Stimulated activated CD4-positive, alpha-beta T cell treated with anti-CD3 and anti-CD28 coated beads, TNF-alpha, amount 100 ng/mL, for 4 hours (primary cell): ENCODE measurements at regions not wholly inside any gene's neighbourhood (a gene's known extent, or its start where the extent isn't known, plus 50 kb on each side); places are given as distances from the start of the nearest gene placed in this dataset.

Experiments used
- DNase-seq, 3 experiments: peaks; one replicate each; pipeline ENCODE4 v3.0.0-alpha.2; 2020; ENCODE audit warnings: low read depth in 3 of 3

DNA sequence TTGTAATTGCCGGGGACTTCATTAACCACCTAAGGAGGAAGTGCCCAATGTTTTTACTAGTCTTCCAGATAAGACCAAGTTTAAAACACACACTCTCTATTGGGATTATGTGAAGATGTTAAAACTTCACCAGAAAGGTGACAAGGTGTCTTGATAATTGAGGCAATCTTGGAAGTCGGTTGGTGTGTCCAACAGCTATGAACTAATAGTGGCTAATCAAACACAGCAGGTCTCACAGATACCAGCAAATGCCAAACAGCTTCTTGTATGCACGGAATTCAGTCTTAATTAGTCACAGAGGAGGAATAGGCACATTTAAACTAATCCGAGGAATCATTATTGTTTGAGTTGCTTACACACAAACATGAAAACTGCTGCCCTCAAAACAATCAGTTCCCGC lies 214.5 kb downstream of the SEC61B start:
- DNase-seq = no peak

DNA sequence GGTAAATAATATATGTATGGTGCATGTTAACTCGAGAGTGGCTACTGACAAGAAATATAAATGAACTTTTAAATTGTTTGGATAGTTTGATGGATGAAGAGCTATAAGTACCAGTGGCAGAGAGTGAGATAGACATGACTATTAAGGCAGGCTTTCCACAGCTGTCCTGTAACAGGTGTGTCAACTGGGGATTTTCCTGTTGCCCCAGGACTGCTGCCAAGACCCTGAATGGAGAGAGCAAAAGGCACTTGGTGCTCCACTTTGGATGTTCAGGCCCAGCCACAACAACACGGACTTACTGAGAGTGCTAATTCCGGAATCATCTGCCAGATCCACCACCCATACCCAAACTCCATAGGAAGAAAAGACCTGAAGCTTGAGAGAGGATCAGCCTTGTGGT lies 215.1 kb downstream of the SEC61B start:
- no peak for DNase-seq

DNA sequence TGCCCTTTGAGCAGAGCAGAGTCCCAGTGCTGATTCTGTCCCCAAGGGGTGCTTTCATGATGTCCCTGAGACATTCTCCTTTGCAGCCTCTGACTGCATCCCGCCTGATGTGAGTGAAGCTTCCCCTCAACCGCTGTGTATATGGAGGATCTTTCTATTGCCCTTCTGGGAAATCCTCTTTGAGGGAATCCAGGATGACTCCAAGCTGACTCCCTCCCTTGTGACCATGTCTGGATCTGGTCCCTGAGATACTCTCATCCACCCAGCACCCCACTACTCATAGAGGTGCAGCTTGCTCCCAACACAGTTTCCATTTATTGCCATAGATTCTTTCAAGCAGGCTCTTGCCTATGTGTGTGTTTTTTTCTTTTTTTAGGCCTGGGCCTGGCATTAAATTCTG lies 216.5 kb downstream of the SEC61B start:
- DNase-seq = no peak

DNA sequence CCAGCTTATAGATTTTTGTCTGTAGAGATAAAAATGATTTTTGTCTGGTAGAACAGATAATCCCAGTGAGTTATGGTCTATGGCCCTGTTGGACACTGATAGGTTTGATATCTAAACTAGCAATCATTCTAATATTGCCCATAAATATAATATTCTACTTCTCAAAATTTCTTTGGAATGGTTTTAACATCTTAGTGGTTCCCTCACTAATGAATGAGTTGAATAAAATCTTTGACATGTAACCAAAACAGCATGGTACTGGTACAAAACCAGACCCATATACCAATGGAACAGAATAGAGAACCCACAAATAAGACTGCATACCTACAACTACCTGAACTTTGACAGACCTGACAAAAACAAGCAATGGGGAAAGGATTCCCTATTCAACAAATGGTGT lies 219.7 kb downstream of the SEC61B start:
- no peak for DNase-seq

DNA sequence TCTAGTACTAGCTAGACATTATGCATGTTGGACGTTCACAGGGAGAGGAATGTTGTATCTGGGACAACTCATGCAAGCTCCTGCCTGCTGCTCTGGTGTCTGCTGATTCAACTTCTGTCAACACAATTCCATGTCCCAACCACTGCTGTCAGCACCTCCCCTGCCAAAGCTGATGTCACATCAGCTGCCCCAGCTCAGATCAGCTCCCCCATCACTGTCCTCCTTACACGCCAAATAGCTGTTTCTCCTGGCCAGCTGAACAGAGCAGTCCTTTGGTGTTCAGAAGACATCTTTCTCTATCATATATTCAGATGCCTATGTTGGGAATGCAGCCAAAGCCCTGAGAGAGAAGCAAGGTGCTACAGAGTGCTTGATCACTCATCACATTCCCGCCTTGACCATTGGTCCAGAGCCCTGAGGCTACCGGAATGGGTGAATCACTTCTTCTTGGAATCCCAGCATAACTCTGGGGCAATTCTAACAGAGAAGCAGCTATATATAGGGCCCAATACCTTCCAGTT lies 223.3 kb downstream of the SEC61B start:
- no peak for DNase-seq

DNA sequence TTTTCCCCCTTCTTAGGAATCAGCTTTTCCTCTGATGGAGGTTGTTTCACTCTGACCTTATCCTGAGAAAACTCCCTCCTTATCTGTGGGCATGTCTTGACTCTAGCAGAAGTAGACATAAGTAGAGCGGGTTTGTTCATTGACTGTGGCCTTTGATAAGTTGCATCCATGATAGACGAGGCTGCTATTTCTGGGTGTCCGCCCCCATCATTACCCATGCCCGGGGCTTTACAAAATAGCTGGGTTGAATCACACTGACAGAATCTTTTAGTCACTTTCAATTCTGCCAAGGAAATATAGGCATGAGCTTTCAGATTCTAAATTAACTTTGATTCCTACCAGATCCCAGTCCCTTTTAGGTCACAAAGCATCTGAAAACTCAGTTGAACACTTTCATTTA lies 223.8 kb downstream of the SEC61B start:
- DNase-seq = no peak

DNA sequence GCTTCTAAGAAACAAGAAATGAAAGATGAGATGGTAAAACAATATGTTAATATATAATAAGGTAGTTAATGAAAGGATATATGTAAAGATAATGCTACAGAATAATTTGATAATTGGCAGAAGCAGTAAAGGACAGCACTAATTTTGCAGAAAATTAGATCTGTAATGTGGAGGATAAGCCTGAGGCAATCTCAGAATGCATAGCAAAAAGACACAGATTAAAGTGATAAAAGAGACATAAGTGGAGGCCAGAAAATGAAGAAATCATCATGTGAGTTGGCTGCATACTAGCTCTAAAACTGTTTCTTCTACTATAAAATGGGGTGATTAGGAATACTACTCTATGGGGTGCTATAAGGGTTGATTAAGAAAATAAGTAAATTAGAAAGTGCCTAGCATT lies 225.9 kb downstream of the SEC61B start:
- DNase-seq = no peak

DNA sequence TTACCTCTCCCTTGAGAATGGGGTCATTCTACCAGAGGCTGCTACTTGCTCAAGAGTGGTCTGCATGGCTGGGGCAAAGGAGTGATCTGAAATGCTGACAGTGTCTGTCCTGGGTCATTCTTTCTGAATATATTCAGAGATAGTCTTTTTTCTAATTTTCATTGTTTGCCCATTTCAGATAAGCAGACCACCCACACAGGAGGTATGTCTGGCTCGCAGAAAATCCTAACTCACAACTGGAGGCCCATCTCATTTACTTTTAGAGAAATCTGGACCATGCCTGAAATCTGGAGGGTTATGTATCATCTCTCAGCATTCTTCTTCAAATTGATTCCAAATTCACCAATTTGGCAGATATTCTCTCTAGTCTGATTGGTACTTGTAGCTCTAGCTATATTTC lies 227.6 kb downstream of the SEC61B start:
- no peak for DNase-seq

DNA sequence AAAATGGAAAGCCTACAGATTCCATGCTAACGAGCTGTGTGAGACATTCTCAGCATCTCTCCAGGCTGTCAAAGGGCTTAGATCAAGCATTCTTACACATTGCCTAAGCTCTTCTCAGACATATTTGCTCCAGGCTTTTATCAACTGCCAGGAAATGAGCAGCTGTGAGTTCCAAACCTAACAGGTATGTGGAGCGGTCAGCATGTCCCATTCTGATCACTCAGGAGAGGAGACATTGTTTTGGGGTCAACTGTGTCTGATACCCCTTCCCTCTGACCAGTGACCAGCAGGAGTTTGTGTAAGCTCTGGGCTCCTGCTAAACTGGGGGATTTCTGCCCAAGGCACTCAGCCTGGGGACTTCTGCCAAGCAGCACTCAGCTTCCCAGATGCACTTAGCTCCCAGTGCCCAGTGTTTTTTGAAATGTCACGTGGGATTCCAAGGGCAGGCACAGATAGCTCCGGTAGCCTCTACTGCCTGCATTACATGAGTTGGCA lies 229.1 kb downstream of the SEC61B start:
- no peak for DNase-seq

DNA sequence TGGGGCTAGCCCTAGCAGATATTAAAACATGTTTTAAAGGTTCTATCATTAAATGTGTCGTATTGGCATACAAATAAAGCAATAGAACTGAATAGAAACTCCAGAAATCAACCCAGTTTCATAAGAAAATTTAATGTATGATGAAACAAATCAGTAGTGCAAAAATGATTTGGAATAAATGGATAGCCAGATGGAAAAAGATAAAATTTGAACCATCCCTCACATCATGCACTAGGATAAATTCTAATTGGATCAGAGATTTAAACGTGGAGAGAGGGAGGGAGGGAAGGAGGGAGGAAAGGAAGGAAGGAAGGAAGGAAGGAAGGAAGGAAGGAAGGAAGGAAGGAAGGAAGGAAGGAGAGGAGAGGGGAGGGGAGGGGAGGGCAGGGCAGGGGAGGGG lies 235.3 kb downstream of the SEC61B start:
- no peak for DNase-seq

DNA sequence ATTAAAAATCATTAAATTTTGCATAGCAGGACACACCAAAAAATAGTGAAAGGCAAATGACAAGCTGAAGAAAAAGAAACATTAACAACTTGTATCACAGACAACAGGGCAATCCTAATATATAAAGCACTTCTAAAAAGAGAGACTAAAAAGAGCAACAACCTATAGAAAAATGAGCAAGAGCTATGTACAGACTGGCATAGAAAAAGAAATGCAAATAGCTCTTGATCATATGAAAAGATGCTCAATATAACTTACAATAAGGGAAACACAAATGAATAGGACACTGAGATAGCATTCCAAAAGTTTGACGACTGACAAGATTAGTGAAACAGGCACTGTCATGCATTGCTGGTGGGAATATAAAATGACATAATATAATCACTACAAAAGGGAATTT lies 235.9 kb downstream of the SEC61B start:
- DNase-seq = no peak

DNA sequence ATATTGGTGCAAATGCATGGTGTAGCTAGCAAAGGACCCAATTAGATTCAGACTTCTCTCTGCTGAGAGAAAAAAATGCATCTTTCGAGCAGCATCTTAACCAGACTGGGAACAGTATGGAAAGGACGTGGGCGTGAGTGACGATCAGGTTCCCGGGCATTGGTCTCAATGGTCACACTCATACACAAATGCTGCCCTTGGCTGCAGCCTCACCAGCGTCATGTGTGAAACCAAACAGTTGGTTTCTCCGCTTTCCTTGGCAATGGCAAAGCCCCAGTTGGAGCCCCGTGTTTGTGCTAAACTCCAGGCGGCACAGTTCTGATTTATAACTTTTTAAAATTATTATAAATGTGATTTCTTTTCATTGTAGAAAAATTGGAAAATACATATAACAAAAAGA lies 237.8 kb downstream of the SEC61B start:
- no peak for DNase-seq

DNA sequence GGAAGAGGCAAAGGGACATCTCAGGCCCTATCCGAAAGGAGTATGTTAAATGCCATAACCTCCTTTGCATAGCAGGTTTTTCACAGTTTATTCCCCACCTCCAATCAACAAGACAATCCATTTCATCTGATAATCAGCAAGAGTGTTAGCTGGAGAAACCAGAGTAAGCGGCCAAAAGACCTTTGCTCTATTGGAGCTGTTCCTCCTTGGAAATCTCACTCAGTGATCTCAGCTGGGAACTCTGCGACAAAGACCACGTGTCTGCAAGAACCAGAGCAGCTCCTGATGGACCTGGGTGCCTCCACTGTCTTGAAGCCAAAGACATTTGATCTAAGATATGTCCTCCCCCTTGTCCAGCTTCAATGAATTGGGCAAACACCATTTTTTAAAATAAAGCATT lies 241.0 kb downstream of the SEC61B start:
- no peak for DNase-seq

DNA sequence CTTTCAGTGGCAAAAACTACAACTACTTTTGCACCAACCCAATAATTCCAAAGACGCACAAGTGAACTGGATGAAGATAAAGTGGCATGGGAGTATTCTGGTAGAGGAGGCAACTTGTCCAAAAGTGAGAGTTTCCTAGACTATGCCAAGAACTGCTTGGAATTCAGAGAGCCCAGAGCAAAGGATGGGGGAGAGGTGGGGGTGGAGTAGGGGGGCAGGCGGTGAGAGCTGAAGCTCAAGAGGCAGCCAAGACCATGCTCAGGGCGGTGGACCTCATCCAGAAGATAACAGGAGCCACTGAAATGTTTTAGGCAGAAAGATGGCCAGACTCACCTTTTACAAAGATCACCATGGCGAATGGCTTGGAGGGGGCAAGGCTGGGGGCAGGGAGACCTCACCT lies 242.5 kb downstream of the SEC61B start:
- no peak for DNase-seq

DNA sequence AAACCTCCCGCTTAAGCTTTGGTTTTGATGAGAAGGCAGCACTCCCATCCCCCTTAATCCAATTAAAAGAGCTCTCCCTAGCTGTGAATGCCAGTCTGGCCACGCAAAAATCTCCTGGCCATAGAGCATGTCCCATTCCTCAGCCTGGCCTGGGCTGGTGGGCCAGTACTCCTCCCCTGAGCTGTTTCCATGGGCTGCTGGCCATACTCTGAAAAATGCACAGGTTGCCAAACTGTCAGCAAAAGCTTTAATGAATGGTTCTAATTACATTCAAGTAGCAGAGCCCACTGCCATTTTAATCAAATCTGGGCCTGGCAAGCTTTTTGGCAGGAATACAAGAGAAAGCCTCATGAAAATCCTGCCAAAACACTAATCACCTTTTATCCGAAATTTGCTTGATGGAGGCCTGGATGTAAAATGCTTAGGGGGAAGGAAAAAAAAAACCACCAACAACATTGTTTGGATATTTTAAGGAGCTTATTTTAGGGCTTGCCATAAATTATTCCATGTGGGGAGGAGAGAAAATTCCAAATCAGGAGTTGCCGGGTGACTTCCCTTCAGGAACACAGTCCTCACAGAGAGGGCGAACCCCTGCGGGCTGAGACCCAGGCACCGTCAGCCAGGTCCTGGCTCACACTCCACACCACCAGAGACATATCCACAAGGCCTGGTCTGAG lies 243.3 kb downstream of the SEC61B start:
- no peak for DNase-seq

DNA sequence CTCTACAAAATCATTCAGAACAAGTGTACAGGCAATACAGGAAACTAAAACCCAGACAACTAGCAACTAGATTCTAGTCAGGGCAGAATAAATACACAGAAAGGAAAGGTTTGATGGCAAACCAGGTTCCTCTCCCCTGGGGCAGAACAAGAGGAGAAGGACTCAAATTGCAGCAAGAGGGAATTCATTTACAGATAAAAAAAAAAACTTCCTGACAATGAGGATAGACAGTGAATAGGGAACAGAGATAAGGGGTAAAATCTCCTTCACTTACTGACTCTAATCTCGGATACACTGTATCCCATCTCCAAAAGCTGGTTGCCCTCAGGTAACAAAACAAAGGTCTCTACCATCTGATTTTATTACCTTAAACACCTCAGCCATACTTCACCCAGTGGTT lies 244.0 kb downstream of the SEC61B start:
- DNase-seq = no peak

DNA sequence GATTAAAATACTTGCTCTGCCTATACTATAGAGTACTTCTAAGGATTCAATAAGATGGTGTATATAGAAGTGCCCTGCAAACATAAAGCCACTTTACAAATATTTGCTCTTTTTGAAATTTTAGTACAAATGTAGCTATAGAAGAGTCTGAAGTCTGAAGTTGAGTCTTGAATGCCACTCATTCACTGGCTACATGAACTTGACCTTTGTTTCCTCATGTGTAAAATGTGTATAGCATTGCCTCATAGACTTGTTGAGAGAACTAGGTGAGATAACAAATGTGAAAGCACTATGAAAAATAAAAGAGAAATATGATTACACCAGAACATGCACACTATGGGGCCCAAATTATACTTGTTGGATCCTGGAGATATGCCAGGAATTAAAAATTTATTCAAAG lies 244.7 kb downstream of the SEC61B start:
- DNase-seq = no peak

DNA sequence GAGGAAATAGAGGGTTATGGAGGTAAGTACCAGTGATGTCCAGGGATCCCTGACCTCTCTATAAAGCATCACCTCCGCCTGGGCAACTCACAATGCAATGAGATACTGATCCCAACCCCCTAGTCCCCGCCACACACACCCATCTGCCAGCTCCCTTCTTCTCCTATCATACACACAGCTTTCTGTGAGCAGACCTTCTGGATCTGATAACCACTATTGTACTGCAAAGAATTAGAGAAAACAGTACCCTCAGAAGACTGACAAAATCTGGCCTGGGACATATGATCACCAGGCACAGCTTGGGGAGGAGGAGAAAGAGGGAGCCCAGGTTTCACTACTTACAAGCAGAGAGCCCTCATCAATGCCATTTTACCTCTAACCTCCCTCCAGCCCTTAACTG lies 249.0 kb downstream of the SEC61B start:
- DNase-seq = no peak

DNA sequence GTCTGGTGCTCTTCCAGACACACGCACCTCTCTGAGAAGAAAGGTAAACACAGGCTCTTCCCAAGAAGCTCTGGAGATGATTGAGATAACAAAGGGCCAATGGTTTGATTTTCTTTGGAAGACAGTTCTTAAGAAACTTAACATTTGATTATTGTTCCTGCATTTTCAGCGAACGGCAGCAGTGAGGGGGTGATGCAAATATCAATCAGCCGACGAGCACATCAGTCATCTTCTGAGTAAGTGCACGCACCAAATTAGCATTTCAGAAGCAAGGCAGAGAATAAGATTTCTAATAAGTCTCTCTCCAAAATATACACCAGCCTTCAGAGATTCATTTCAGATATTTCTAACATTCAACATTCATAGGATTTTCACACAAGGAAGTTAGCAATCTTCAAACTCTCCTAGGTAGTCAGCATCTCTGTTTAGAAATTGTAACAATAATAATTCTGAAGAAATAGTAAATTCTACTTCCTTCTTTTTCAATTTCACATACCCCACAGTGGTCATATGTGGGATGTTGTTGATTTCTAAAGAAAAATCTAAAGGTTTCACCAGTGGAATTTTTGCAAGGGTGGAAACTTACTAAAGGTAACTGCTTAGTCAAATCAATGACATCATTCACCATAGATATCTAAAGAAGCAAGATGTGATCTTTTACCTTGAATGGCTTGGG lies 250.3 kb downstream of the SEC61B start:
- no peak for DNase-seq

DNA sequence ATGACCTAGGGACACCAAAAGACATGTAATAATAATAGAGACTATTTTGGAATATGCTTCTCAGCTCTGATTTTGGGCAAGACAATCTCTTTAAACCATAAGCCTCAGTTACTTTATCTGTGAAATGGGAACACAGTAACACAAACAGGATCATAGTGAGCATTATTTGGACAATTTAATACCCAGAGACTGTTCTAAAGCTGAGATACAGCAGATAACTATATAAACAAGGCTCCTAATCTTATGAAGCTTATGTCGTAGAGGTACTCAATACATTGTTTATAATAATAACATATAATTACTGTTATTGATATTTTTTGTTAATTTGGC lies 250.8 kb downstream of the SEC61B start:
- DNase-seq = no peak

DNA sequence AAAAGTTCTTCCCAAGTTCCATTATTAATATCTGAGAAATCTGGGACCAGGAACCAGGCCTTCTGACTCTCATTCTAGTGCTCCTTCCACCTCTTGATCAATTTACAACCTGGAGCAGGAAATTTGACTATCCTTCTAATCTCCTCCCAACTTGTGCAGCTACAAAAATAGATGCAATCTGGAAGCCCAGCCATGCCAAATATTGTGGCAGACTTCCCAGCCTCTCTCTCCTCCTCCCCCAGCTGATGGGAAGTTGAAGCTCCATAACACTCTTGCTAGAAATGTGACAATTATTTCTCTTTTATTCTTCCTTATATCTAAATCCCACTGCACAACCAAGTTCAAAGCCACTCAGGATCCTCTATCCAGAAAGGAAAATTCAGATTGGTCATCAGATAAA lies 252.1 kb downstream of the SEC61B start:
- DNase-seq = no peak

DNA sequence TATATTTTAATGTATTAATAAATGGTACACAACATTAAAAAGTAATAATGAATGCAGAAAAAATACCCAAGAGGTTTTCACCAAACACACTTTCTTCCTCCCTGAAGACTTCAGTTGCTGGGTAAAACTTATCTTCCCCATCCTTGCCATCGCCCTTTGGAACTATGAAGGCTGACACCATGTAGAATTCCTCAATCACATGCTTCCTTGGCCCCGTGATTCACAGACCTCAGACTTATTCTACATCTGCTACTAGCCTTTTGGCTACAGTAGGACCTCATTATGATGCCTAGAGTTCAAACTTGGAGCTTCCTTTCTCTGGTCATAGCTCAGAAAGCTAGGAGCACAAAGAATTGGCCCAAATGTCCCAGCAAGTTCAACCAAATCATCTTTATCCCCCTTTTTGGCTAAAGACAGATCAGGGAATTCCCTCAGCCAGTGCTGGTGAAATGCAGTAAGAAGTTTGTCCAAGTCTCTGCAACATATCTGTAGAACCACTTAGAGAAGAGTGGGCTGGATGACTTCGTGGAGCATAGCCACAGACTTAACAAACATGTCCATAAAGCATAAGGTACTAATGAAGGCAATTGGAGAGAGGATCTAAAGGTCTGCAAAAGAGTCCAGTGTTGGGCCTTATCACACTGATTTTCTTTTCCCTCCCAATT lies 253.5 kb downstream of the SEC61B start:
- no peak for DNase-seq

DNA sequence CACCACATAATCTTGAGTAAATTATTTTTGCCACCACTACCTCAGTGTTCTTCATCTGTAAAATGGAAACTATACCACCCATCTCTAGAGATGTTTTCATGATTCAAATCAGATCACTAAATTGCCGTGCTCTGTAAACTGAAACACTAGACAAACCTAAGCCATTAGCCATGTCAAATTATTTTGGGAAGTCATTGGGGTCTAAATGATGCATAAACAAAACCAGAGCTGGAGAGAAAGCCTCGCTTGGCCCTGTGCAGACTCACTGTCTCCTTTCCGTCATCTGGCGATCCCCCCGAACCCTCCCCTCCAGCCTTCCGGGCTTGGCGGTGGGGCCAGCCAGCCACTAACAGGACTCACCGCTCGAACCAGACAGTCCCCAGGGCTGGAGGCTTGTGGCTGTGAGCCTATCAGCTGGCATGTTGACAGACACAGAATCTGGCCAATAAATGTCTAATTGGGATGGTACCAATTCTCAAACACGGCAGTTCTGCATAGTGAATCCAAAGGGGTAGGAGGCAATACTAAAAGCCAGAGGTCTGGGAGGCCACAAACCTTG lies 256.5 kb downstream of the SEC61B start:
- no peak for DNase-seq
